Heart left ventricle (tissue), 16 donors: ENCODE measurements at regions not wholly inside any gene's neighbourhood (a gene's known extent, or its start where the extent isn't known, plus 50 kb on each side); places are given as distances from the start of the nearest gene placed in this dataset.

Source experiments
- ATAC-seq, 4 donors: fragments of 200-7000 bp; cut with Tn5 transposase; one replicate each; pipeline ENCODE4 v1.9.1; 2020 to 2022; ENCODE audit warnings: moderate library complexity in 4 of 4, mild to moderate bottlenecking in 3 of 4, moderate number of reproducible peaks in 1 of 4
- DNase-seq, 5 donors: peaks; one replicate each; pipeline ENCODE4 v3.0.0-alpha.2; 2020
- H3K27ac ChIP-seq, 12 donors: fragments of 200-600 bp; sonication (generic) in 4 of 12; one replicate each; pipeline versions ENCODE4 v1.5.0 to v1.8.0; 2016 to 2022; ENCODE audit warnings: mild to moderate bottlenecking in 2 of 12
- H3K27me3 ChIP-seq, 9 donors: fragments of 200-600 bp; sonication (generic) in 2 of 9; one replicate each; pipeline versions ENCODE4 v1.5.1 to v1.8.0; 2016 to 2022; ENCODE audit warnings: mild to moderate bottlenecking in 3 of 9
- H3K36me3 ChIP-seq, 9 donors: fragments of 200-600 bp; sonication (generic) in 2 of 9; one replicate each; pipeline versions ENCODE4 v1.5.0 to v1.8.0; 2018 to 2022; ENCODE audit warnings: mild to moderate bottlenecking in 2 of 9
- H3K4me1 ChIP-seq, 12 donors: fragments of 200-600 bp; sonication (generic) in 4 of 12; one replicate each; pipeline versions ENCODE4 v1.5.0 to v1.8.0; 2016 to 2022; ENCODE audit warnings: mild to moderate bottlenecking in 3 of 12
- H3K4me3 ChIP-seq, 12 donors: fragments of 200-600 bp; sonication (generic) in 4 of 12; one replicate each; pipeline versions ENCODE4 v1.5.0 to v1.8.0; 2017 to 2022; ENCODE audit warnings: mild to moderate bottlenecking in 9 of 12, moderate library complexity in 4 of 12
- H3K9me3 ChIP-seq, 12 donors: fragments of 200-600 bp; sonication (generic) in 4 of 12; one replicate each; pipeline versions ENCODE4 v1.5.0 to v1.8.0; 2016 to 2022; ENCODE audit warnings: mild to moderate bottlenecking in 1 of 12
- CTCF ChIP-seq, 12 donors: fragments of 200-600 bp; sonication (generic) in 4 of 12; IDR thresholded peaks; one replicate each; pipeline versions ENCODE4 v1.5.0 to v1.8.0; 2018 to 2022; ENCODE audit warnings: antibody characterized with exemption in 12 of 12, mild to moderate bottlenecking in 5 of 12
- POLR2A ChIP-seq, 2 donors: fragments of 450-650 bp; IDR thresholded peaks; one replicate each; pipeline ENCODE4 v1.6.1; 2017; ENCODE audit warnings: antibody characterized with exemption in 2 of 2, mild to moderate bottlenecking in 2 of 2, moderate library complexity in 2 of 2
- WGBS, 4 donors: extraction: QIAGEN DNeasy Blood & Tissue Kit in 2 of 4; methylation state at CpG; one replicate each; pipeline versions ENCODE4 v1.1.5 to v1.1.7; 2013 to 2018; 5-methylcytosine and 5-hydroxymethylcytosine counted together
- intact Hi-C, 10 donors: fragments of 100-400 bp; cut with DNase I; formaldehyde crosslinking; loops; one replicate each; pipeline versions ENCODE4 v1.11.1 to v1.14.2; 2022
- donor health status: ischemic (EF 13 %, LVEDD 7.1; RV severe dilation, severe dysfunction).
- donor health status: healthy with polysubstance abuse.
- donor health status: DM: no; HTN: yes; CAD: no.
- donor health status: DM: no; HTN: no; CAD: no.
- donor health status: ischemic (EF 25% LVEDD 6.9; RV normal size, moderate dysfunction).
- donor health status: ischemic (EF 25% LVEDD 5.7; RV mildly dilated, moderate dysfunction).
- donor health status: healthy.
- donor health status: DM: yes; HTN: yes; CAD: no.
- donor health status: ischemic (EF 35%, LVEDD 5.7; RV mildly dilated, moderate dysfunction).
- donor health status: nonischemic (EF 11% LVEDD 7.7; RV severe dilation, severe dysfunction).
- donor health status: DM: yes; HTN: yes; CAD: no.
- donor health status: PGD.
- donor health status: ischemic (EF 29% LVEDD 5.4; RV normal size, mild dysfunction).
- donor health status: nonischemic (EF 23%, LVEDD 6.1; RV moderate dilation, normal function).

- no peaks in the 10 kb centered on the region for H3K36me3 ChIP-seq
- no peaks in the 10 kb centered on the region for H3K27me3 ChIP-seq
- TF ChIP-seq POLR2A (IDR thresholded peaks at IDR 0.05) (no peak), CTCF (IDR thresholded peaks at IDR 0.05) (no peak)
- no peak overlapping the region for H3K4me3 ChIP-seq
- ATAC-seq, result no peak
- intact Hi-C loops, result no loop called here
- 77 to 86% (median 80%) methylated on average over 2 of the region's 2 CpGs for WGBS, 4 donors
- H3K4me1 ChIP-seq, result peaks cover 0 to 2% (median 0%) of the 10 kb centered on the region in 12 donors
- no peak overlapping the region for H3K27ac ChIP-seq
- H3K9me3 ChIP-seq, result peaks cover 0 to 4% (median 0%) of the 10 kb centered on the region in 12 donors
- no peak for DNase-seq
These were observed 582.0 kb upstream of the SEMA6D start for GRCh38 chr15:47135267-47135666.

GRCh38 chr15:47136236-47136635, 581.1 kb upstream of the SEMA6D start:
- Histone ChIP-seq H3K4me3 (no peak overlapping the region), H3K27ac (no peak overlapping the region), H3K4me1 (peaks cover 0 to 2% (median 0%) of the 10 kb centered on the region in 12 donors), H3K27me3 (no peaks in the 10 kb centered on the region), H3K9me3 (peaks cover 0 to under 1% (median 0%) of the 10 kb centered on the region in 12 donors), H3K36me3 (no peaks in the 10 kb centered on the region)
- 67 to 80% (median 77%) methylated on average over 2 of the region's 2 CpGs for WGBS, 4 donors
- no peak for ATAC-seq
- TF ChIP-seq CTCF (IDR thresholded peaks at IDR 0.05), result no peak
- TF ChIP-seq POLR2A (IDR thresholded peaks at IDR 0.05), result no peak
- DNase-seq, result no peak
- intact Hi-C loops, result no loop called here

GRCh38 chr15:47139965-47140364, 577.3 kb upstream of the SEMA6D start:
- DNase-seq (no peak), ATAC-seq (no peak)
- no peak for TF ChIP-seq CTCF (IDR thresholded peaks at IDR 0.05)
- no peak for TF ChIP-seq POLR2A (IDR thresholded peaks at IDR 0.05)
- H3K4me3 ChIP-seq, result no peak overlapping the region
- WGBS, 4 donors, result 33 to 76% (median 61%) methylated on average over 2 of the region's 2 CpGs
- H3K36me3 ChIP-seq, result no peaks in the 10 kb centered on the region
- H3K27ac ChIP-seq, result no peak overlapping the region
- peaks cover 0 to 2% (median 0%) of the 10 kb centered on the region in 12 donors for H3K4me1 ChIP-seq
- no peaks in the 10 kb centered on the region for H3K27me3 ChIP-seq
- intact Hi-C loops, result no loop called here
- peaks cover 0 to 13% (median 0%) of the 10 kb centered on the region in 12 donors for H3K9me3 ChIP-seq

DNA sequence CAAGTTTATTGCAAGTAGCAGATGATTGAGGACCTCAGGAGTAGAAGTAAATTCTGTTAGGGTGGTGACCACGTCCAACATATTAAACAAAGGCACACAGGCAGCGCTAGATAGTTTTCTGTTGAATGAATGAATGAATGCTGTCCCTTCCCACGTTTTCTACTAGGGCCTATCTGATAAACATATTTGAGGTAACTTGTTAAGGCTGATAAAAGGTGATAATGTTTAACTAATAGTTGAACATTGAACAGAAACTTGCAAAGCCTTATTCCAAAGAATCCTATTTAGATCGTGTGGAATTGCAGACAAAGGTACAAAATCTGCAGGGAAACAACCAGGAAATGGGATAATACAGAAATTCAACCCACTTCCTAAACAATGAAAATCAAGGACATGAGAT, 559.5 kb upstream of the SEMA6D start:
- H3K4me3 ChIP-seq, result no peak overlapping the region
- WGBS, 4 donors, result 69 to 74% (median 69%) methylated on average over 4 of the region's 4 CpGs
- peaks cover 0 to 5% (median 0%) of the 10 kb centered on the region in 12 donors for H3K9me3 ChIP-seq
- H3K27me3 ChIP-seq, result no peaks in the 10 kb centered on the region
- no peak for ATAC-seq
- TF ChIP-seq CTCF (IDR thresholded peaks at IDR 0.05) (no peak), POLR2A (IDR thresholded peaks at IDR 0.05) (no peak)
- intact Hi-C loops, result no loop called here
- H3K4me1 ChIP-seq, result no peaks in the 10 kb centered on the region
- no peaks in the 10 kb centered on the region for H3K36me3 ChIP-seq
- DNase-seq, result no peak
- no peak overlapping the region for H3K27ac ChIP-seq
